Glomerular visceral epithelial cell (primary cell): ENCODE measurements at regions not wholly inside any gene's neighbourhood (a gene's known extent, or its start where the extent isn't known, plus 50 kb on each side); places are given as distances from the start of the nearest gene placed in this dataset.

Source experiments
- DNase-seq: peaks from one replicate; pipeline ENCODE4 v3.0.0-alpha.2; 2016; ENCODE audit errors: extremely low spot score

DNA sequence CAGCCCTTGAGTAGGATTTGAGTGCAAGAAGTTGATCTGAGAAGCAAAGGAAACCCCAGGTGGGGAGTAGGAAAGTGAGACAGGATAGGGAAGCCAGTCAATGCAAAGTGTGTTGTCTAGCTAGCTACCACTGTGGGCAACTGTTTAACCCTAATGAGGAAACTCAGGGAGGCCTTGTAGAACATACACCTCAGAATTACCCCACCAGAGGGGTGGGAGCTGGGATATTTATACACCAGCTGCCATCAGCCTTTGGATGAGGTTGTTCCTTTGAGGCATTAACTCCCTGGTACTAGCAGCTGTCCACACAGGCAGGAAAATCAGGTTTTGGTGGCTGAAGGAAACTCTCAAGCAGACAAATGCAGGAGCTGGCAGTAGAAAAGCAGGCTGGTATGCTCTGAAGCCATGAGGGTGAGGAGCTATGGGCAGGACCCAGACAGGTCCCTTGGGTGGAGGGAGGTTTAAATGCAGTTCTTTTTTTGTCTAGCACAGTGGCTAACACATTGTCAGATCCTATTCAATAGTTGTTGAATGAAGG is 60.1 kb upstream of the ARID5B start:
- no peak for DNase-seq

DNA sequence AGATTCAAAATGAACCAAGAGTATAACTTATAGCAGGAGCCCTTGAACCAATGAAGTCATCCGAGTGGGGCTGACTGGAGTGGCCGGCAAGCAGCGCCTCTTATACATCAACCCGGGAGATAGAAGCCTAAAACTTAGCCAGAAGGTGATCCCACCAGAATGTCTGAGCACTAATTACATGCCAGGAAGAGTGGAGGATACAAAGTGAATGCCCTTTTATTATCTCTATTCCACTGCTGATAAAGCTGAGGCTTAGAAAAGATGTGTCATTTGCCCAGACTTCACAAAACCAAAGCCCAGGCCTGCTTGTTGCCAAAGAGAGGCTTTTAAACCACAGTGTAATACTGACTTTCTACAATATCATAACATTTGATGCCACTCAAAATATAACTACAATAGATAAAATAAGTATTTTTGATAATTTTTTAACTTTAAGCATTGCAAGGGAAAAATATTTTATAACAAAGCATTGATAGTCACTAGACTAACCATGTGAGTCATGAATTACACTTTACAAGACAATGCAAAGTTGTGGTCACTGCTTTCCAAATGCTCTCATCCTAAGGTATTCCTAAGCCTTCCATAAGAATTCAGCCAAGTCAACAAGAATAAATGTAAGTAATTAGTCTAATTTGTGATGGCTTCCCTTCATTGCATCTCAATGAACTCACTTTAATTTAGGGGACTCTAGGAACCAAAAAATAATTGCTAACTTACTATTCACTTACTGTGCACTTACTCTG is 58.6 kb upstream of the ARID5B start:
- DNase-seq: peak; percentile 52

- no peak for DNase-seq
These were observed 57.2 kb upstream of the ARID5B start for GRCh38 chr10:61844116-61844822.

DNA sequence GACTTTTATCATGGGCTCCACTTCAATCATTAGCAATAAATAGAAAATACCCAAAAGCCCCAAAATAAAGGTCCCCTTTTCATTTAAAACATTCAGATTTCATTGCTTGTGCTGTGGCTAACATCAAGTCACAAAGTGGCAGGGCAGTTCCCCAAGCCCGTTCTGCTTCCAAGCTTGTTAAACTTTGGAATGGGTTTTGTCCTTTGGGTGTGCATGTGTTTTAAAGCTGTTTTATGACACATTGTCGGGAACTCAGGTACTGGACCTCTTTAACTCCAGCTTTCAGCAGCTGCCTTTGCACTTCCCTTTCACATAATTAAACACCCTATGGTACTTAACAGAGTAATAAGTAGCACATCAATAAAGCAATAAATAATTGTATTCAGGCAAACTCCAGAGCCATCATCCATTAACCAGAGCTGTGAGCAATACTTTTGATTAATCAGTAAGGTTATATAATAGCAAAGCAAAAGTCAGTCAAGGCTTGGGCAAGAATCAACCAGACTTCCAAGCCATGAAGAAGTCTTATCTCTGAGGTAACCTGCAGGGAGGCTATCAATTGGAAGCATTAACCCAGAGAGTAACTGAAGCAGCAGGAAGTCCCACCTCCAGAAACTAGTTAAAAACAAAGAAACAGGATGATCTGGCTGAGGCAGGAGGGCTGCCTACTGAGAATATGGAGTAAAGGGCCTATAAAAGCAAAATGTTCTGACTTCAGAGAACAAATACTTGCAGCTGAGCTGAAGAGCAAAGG is 56.1 kb upstream of the ARID5B start:
- DNase-seq: no peak

GRCh38 chr10:61845950-61846268 is 55.6 kb upstream of the ARID5B start:
- DNase-seq: peak; percentile 63

GRCh38 chr10:61846370-61847031 is 55.0 kb upstream of the ARID5B start:
- DNase-seq: no peak

DNA sequence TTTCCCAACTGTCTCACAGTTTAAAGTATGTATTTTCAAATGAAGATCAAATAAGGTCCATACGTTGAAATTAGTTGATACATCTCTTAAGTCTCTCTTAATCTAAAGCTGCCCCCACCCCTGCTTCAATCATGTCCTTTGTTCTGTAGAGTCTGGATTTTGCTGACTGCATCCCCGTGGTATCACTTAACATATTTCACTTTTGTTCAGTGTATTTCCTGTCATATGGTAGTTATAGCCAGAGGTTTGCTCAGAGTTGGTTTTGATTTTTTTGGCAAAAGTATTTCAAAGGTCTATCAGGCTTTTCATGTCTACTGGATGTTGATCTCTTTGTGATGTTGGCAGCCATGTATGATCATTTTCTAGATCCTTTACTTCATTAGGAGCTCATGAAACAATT is 54.4 kb upstream of the ARID5B start:
- DNase-seq: no peak

DNA sequence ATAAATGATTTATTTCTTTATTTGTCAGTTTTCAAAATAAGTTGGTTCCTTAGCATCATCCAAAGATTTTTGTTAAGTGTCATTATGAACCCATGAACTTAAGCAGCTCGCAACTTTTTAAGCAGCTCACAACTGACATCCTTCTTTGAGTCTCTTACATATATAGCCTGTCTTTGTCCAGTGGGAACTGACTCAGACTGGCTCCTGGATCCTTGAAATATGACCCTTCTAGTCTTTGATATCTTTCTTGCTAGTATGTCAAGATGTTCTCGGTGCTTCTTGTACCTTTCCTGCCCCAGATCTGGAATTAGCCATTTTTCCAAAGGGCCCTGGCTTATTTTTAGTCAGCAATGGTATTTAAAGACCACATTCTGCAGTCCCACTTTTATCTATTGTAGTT is 53.9 kb upstream of the ARID5B start:
- DNase-seq: no peak

DNA sequence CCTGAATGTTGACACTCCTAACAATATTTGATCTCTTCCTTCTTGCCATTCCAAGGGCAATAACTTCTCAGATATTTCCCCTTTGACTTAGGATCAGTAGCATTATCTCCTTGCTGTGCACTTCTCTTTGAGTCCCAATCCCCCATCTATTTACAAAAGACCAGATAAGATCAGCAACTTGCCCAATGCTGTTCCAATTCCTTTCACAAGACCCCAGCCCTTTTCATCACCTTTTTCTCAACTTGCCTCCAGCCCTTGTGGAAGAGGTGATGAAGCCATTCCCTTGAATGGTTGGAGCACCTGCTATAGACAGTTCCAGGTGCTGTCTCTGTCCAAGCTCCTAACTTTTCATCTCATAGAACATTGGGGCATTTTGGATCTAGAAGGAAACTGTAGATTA is 51.1 kb upstream of the ARID5B start:
- no peak for DNase-seq
